HG03521 (cell line): ENCODE measurements at regions not wholly inside any gene's neighbourhood (a gene's known extent, or its start where the extent isn't known, plus 50 kb on each side); places are given as distances from the start of the nearest gene placed in this dataset.

Source experiments
- ATAC-seq: cut with Tn5 transposase; IDR thresholded peaks from one replicate; pipeline ENCODE4 v1.9.1; 2021; ENCODE audit warnings: mild to moderate bottlenecking, moderate library complexity; ENCODE audit not compliant: unreplicated experiment

DNA sequence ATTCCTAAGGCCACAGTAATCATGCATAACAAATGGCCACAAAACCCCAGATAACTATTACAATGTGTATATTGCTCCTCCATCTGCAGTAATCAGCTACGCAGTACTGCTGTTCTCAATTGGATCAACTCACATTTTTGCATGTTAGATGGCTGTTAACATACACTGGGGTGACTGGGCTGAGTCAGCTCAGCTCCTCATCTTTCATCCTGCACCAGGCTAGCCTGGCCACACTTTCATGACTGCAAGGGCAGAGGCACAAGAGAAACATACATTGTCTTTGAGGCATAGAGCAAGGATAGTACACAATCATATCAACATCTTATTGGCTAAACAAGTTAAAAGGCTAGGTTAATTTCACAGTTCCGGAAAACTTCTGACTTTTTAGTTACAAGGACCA, 306.6 kb downstream of the SLC6A15 start:
- ATAC-seq, result no peak

DNA sequence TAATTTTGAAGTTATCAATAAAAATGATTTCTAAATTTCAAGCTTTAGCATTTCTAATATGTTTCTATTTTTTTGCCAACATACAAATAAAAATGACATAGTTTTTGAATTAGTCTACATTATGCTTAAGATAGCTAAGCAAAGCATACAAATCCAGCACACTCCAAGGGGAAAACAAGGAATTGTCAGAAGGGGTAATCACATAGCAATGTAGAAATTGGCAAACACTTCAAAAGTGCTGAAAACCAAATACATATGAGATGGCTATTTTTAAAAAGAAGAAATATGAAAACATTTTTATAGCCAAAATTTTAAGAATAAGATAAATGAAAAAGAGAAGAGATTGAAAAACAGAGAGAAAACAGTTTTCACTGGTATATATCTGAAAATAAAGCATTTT, 308.0 kb downstream of the SLC6A15 start:
- no peak for ATAC-seq

DNA sequence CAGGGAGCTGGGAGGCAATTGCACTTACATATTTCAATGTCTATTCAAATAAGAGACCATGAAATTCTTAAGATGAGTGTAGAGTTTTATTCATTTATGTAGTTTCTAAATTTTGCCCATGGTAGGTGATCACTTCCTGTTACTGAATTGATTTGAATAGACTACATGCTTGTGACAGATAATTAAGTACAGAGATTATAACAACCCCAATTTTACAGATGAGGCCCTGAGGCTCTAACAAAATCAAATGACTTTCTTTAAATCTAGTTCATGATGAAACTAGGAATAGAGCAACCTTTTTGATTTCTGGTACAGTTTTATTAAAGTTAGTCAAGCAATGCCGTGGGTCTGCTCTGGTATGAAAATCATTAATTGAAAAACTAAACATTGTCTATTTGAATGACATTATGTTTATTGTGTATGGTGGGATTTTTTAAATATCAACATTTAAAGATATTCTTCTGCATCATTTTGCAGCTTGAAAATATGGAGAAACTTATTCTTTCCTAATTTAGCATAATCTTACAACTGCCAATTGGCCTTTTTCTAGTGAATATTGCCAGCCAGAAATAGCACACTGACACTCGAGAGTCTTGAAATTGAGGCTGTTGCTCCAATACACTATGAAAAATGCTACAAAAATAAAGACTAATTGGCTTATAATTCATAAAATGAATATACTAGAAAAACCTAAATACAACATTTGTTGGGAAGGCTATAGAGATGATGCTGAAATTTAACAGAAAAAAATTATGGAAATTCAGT, 308.9 kb downstream of the SLC6A15 start:
- ATAC-seq, result no peak

DNA sequence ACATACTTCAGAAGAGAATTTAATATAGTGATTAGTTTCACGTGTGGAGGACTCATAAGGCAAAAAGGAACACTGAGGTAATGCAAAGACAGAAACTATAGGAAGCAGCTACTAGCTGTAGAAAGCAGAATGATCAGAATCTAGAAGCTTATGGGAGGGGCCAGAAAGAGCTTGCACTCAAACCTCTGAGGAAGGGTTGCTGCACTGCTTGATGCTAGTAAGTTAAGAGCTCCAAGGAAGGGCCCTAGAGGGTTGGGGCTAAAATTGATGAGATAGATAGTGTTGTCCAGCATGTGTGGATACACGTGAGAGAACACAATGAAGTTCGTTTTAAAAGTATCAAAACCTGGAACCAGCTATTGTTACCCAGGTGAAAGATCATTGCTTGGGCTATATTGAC, 311.1 kb downstream of the SLC6A15 start:
- ATAC-seq, result no peak

DNA sequence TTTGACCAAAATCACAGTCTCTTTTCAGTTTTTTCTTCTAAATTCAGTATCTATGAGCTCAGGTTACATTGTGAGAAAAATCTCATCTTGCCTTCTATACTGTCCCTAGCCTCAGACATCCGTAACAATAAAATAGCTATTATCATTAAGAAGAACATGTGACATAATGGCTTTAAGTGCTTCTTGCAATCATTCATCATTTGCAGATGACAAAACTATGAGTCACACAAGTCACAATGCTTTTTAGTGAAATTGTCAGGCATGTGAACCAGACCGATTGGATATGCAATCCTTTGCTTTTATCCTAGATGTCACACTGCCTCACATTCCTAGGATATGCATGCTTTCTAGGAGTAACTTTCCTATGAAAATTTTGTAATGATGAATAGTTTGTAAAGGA, 313.1 kb downstream of the SLC6A15 start:
- ATAC-seq, result no peak

DNA sequence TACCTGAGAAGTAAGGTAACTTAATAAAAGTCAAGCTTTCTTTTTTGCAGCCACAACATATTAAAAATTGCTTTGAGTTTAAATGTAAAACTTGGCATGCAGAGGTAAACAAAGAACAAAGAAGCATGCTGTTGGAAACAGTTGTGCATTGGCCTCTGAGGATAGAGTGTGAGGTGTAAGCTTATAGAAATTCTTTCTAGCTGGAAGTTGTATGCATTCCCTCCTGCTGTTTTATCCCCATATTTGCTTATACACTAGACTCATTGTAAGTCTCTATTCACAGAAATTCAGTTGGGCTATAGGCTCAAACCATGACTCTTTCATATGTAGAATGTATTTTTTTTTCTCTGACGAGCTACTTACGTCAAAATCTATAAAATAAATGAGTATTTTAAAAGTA, 316.3 kb downstream of the SLC6A15 start:
- ATAC-seq, result no peak

DNA sequence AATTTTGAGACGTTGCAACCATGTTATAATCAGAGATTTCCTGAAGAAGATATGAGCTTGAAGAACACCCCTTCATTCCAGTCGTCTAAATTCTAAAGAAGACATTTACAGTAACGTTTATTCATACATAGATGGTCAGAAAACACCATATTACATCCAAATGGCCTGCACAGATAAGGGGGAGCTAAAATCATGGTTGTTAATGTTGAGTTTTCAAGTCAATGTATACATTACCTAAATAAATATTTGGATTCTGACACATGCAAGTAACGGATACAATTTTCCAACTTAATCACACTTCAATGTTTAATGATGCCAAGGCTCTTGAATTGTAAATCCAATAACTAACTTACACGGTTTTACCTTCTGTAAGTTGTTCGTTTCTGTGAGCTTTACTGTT, 318.4 kb downstream of the SLC6A15 start:
- ATAC-seq, result no peak

DNA sequence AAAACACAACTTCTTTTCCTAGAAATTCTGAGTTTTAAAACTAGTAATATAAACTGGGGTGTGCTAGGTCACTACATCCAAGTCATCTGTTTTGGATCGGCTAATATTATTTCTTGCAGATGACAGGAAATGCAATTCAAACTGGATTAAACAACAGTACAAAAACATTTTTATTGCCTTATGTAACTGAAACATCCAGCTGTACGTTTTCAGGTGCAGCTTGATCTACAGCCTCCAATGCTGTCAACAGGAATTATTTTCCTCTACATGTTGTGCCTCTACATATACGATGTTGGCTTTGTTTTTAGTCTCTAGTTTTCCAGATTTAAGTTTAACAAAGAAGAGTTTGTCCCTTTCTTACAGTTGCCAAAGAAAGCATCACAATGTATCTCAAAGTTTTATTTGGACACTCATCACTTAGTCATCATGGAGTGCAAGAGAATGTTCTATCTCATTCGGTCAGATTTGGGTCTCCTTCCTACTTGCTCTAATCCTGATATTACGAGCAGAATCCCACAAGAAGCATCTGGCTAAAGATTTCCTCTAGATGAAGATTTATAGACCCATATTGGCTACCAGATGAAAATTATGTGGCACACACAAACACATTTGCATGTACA, 326.7 kb downstream of the SLC6A15 start:
- ATAC-seq, result no peak

DNA sequence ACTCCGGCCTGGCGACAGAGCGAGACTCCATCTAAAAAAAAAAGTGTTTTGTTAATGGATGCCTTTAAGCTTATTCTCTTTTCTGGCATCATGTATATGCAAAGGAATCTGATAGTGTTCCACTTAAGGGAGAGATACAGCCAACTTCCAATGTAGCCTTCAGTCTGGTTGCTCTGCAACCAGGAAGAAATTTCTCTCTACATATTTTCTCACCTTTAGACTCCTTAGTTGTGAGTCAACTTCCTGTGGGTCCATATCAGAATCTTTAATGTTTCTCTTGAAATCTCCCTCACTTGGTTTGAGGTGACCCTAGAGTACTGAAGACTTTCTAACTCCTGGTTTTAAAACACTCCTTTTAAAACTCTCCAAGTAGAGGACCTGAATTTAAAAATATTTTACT, 340.4 kb downstream of the SLC6A15 start:
- ATAC-seq, result no peak

DNA sequence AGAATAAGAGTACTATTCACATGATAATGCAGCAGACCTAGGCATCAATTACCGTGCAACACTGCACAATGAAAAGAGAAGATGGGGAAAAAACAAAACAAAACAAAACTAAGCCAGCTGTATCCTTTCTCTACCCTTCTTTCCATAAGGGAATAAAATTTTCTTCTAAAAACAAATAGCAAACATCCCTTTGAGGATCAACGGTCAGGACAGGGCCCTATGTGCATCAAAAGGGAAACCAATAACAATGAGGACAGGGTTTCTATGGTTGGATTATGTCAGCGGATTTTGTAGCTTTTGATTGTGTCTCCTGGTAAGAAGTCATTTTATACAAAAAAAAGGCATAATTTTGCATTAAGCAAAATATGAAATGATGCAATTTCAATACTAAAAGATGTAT, 350.3 kb downstream of the SLC6A15 start:
- no peak for ATAC-seq

DNA sequence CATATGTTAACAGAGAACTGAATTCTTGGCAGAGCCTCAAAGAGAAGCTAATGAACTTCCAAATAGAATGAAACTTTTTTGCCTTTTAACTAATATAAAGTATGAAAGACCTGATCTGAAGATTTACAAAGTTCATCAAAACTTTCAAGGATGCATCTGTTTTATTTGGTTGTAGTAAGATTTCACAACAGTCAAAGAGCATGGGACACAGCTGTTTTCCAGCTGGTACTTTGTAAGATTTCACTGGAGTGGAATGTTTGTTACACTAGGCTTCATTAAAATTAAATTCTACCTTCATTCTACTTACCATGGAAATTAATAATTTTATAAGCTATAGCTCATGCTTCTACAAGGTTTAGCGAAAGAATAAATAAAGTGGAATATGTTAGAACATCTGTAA, 351.2 kb downstream of the SLC6A15 start:
- ATAC-seq, result no peak

DNA sequence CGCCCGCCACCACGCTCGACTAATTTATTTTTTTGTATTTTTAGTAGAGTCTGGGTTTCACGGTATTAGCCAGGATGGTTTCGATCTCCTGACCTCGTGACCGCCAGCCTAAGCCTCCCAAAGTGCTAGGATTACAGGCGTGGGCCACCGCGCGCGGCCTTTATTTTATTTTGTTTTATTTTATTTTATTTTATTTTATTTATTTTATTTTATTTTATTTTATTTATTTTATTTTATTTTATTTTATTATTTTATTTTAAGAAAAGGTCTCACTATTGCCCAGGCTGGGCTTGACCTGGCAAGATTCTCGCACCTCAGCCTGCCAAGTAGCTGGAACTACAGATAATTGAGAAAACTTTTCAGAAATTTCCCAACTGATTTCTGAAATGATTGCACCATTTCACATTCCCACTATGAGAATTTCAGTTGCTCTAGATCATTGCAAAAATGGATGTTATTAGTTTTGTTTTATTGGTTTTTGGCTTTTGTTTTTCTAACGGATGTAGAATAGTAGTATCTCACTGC, 358.3 kb downstream of the SLC6A15 start:
- ATAC-seq, result no peak

DNA sequence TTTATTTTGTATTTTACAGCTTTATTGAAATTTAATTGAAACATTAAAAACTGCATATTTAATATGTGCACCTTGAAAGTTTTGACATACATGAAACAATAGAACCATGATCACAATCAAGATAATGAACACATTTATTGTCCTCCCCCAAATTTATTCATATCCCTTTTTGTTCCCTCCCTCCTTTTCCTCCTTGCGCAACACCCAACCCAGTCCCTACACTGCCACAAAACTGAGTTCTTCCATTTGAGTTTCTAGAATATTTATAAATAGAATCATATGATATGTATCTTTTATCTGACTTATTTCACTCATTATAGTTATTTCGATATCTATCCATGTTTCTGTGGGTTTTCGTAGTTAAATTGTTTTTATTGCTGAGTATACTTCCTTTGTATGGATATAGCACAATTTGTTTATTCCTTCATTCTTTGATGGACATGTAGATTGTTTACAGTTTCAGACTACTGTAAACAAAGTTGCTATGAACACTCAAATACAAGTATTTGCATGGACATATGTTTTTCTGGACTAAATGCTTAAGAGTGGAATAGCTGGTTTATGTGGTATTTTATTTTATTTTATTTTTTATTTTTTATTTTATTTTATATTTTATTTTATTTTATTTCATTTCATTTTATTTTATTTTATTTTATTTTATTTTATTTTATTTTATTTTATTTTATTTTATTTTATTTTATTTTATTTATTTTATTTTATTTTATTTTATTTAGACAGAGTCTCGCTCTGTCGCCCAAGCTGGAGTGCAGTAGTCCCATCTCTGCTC, 359.1 kb downstream of the SLC6A15 start:
- no peak for ATAC-seq

DNA sequence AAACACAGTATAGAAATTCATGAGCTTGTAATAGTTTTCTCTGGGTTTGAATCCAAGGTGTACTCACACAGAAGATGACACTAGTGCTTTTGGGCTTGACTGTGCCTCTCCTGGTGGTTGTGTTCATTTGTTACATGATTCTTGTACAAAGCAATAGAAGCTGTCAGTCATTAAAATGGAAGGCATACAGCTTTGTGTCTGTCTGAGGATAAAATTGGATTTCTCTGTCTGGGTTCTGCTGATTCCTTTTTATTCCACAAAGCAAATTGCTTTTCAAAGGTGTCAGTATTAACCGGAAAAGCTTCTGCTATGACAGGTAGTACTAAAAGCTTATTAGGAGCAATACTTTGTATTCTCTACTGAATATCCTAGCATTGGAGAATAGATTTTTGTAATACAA, 361.2 kb downstream of the SLC6A15 start:
- ATAC-seq, result no peak

DNA sequence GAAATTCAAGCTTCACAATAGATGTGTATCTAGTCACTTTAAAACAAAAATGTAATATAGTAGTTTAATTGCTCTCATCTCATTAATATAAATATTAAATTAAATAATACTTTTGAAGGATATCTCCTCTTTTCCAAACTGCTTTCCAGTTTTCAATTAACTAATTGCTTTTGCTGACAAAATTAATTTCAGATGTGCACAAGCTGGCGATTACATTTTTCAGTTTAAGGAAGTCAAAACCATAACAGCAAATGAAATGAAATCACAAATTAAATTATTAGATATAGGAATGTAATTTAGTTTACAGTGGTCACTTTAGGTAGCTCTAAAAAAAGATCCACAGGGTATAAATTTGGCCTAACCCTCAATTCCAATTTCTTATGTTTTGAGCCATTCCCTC, 362.1 kb downstream of the SLC6A15 start:
- ATAC-seq, result no peak

DNA sequence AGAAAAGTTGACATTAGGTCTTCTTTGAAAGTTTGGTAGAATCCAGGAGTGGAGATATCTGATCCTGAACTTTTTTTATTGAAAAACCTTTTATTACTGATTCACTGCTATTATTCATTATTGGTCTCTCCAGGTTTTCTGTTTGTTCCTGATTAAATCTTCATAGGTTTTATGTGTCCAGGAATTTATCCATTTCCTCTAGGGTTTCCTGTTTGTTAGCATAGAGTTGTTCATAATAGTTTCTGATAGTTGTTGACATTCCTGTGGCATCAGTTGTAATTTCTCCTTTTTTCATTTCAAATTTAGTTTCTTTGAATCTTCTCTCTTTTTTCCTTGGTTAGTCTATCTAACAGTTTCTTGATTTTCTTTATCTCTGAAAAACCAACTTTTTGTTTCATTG, 370.3 kb downstream of the SLC6A15 start:
- ATAC-seq, result no peak

DNA sequence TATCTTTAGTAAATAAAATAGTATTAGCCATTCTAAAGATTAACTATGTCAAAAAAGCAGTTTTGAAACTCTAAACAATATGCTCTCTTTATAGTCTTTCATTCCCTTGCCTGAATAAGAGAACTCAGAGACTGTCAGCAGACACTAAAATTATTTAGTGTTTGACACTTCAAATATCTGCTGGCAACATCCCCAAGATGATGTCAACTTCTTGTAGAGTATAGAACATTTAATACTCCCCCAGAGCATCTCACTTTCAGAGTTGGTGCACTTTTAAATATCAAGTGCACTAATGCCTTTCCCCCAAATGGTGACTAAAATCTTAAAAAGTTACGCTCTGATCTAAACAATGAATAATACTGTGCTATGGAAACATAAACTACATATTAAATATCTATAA, 374.9 kb downstream of the SLC6A15 start:
- no peak for ATAC-seq

DNA sequence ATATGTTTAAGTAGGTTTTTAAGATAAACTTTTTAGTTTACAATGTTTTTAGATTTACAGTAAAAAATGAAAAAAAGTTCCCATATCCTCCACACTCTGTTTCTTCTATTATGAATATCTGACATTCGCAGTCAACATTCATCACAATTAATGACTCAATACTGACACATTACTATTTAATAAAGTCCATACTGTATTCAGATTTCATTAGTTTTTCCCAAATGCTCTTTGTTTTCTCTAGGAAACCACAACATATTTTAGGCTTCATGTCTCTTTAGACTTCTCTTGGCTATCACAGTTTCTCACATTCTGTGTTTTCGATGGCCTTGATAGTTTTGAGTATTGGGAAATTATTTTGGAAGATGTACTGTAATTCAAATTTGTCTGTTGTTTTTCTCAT, 399.8 kb downstream of the SLC6A15 start:
- no peak for ATAC-seq

DNA sequence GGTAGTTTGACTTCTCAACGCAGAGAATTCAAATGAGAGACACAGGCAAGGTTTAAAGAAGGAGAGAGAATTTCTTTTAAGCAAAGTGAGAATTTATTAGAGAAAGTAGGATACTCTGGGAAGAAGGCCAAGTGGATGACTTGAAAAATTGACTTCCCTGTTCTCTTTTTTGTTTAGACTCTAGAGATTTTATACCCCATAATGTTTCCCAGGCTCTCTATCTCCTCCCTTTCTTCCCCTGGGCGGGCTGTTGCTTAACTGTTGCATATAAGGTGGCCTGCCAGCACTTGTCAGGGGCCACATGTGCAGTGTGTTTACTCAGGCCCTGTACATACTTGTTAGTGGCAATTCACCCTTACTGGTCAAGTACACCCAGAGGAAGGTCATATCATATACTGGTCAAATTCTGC, 403.7 kb downstream of the SLC6A15 start:
- ATAC-seq, result no peak

DNA sequence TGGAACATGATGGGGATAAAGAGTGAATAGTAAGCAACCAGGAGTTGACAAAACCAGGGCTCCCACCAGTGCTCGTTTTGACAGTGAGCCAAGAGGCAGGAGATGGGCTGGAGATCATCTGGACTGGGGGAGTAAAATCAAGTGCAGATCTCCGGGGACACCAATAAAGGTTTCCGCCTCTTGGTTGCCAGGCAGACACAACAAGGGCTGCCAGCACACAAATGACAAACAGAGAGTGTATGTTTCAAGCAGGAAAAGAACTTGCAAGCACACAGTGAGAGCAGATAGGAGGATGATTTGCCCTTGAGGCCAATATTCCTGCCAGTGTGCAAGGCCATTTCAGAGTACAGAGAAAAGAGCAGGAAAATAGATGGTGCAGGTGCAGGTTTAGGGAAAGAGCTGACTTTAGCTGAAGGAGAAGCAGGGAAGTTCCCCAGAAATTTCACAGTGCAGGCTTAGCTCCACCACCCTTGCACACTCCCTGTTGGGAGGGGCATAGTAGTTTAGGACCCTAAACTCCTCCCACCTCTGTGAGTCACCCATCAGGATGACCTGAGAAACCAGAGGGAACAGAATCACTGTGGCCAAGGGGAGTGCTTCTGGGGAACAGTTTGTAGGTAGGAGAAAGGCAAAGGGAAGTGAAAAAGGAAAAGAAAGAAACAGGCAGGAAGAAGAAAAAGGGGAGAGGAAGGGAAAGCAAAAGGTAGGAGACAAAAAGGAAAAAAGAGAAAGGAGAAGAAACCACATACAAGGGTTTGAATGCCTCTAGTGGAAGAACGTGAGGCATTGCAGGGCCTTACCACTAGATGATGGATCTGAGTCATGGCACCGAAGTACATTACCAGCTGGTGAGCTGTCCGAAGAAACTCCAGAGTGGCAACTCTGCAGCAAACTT, 404.4 kb downstream of the SLC6A15 start:
- ATAC-seq, result no peak

DNA sequence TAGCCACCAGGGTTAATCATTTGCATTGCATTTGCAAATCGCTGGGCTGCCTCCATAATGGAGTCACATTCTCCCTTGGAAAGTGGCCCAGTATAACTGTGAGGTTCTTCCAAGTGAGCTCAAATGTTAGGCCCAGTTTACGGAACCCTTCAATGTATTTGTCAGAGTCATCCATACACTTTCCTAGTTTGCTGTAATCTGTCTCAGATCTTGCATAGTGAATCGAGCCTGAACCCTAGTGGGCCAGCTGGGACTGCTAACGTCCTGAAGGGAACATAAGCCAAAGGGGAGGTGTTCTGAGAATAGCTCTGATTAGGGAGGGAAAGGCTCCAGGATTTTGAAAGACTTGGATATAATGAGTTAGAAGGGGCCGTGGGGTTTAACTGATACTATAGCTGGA, 406.3 kb downstream of the SLC6A15 start:
- ATAC-seq, result no peak
